ENCODE measurements at regions not wholly inside any gene's neighbourhood (a gene's known extent, or its start where the extent isn't known, plus 50 kb on each side); places are given as distances from the start of the nearest gene placed in this dataset.

DNA sequence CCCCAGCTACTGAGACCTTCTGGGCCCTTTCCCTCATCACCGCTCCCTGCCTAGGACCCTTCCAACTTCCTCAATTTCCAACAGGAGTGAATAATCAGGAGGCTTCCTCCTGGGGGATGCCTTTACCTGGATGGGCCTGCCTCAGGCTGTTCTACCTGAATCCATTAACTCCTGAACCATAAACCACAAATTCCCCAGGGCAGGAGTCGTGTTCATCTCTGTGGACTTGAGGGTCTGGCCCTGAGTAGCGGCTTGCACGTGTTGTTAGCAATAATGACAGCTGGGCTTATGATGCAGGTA, 105.1 kb upstream of the GPR26 start:
- no peak for TF ChIP-seq CTCF (optimal IDR thresholded peaks at IDR 0.05 in 1 of 3, IDR thresholded peaks at IDR 0.05 in 1 of 3, conservative IDR thresholded peaks at IDR 0.05 in 1 of 3; ENCODE audit: extremely low read depth in 1 of 3, insufficient read depth in 2 of 3, low read length in 3 of 3)
- no peak for TF ChIP-seq EZH2 (IDR thresholded peaks at IDR 0.05; ENCODE audit: low read length)
